ENCODE measurements at regions not wholly inside any gene's neighbourhood (a gene's known extent, or its start where the extent isn't known, plus 50 kb on each side); places are given as distances from the start of the nearest gene placed in this dataset.

GRCh38 chr5:173443971-173444370 lies 115.8 kb upstream of the STC2 start:
- no peaks in the 10 kb centered on the region for H4K20me1 ChIP-seq (ENCODE audit: low read depth)
- H3K9ac ChIP-seq, result no peak overlapping the region
- peaks cover 21% of the 10 kb centered on the region for H3K4me1 ChIP-seq
- peaks cover 8% of the 10 kb centered on the region for H3F3A ChIP-seq (ENCODE audit: low read depth)
- no peak overlapping the region for H3K4me3 Mint-ChIP-seq
- no peak overlapping the region for H3K27ac Mint-ChIP-seq
- no peaks in the 10 kb centered on the region for H3K27me3 ChIP-seq
- H3K4me1 Mint-ChIP-seq, result no peaks in the 10 kb centered on the region
- no peak overlapping the region for H3K27ac ChIP-seq
- H3K36me3 Mint-ChIP-seq, result no peaks in the 10 kb centered on the region
- no peaks in the 10 kb centered on the region for H3K9me3 ChIP-seq (ENCODE audit: low read depth)
- TF ChIP-seq, protein P1, sequence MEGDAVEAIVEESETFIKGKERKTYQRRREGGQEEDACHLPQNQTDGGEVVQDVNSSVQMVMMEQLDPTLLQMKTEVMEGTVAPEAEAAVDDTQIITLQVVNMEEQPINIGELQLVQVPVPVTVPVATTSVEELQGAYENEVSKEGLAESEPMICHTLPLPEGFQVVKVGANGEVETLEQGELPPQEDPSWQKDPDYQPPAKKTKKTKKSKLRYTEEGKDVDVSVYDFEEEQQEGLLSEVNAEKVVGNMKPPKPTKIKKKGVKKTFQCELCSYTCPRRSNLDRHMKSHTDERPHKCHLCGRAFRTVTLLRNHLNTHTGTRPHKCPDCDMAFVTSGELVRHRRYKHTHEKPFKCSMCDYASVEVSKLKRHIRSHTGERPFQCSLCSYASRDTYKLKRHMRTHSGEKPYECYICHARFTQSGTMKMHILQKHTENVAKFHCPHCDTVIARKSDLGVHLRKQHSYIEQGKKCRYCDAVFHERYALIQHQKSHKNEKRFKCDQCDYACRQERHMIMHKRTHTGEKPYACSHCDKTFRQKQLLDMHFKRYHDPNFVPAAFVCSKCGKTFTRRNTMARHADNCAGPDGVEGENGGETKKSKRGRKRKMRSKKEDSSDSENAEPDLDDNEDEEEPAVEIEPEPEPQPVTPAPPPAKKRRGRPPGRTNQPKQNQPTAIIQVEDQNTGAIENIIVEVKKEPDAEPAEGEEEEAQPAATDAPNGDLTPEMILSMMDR (IDR thresholded peaks at IDR 0.05), result no peak
- TF ChIP-seq EZH2phosphoT487 (IDR thresholded peaks at IDR 0.05) (no peak), EZH2 (IDR thresholded peaks at IDR 0.05) (no peak)
- no peak for DNase-seq (ENCODE audit: low spot score)
- no peaks in the 10 kb centered on the region for H3K36me3 ChIP-seq
- no peak overlapping the region for H2AFZ ChIP-seq (replicated peaks)
- H3K4me2 ChIP-seq, result no peak overlapping the region
- H3K4me3 ChIP-seq, result no peak overlapping the region
- H3K9me3 Mint-ChIP-seq, result peaks cover 3% of the 10 kb centered on the region
- H3K27me3 Mint-ChIP-seq (ENCODE audit: insufficient read depth, low read depth), result peaks cover 4% of the 10 kb centered on the region
- H3K79me2 ChIP-seq (ENCODE audit: low read depth), result no peaks in the 10 kb centered on the region

DNA sequence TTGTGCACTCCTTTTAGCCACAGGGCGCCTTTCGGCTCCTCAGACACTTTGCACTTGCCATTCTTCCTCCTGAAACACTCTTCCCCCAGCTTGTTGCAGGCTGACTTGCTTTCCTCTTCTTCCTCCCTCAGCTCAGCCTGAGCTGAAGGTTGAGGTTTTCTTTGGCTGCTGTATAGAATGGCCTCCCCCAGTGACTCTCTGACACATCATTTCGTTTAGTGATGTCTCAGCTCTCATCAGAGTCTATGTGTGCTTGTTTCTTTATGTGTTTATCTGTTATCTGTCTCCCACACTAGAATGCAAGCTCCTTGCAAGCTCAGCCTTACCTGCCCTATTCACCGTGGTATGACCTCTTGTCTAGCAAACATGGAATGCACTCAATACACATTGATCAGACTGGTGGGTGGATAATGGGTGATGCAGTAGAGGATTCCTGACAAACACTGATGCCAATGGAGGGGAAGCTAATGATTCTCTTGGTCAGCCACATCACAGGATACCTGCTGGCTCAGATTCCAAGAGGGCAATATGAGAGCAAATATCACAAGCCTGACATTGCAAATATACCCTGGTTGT lies 112.9 kb upstream of the STC2 start:
- H3K9me3 ChIP-seq (ENCODE audit: low read depth), result no peaks in the 10 kb centered on the region
- no peak overlapping the region for H3K27ac ChIP-seq
- no peaks in the 10 kb centered on the region for H3K79me2 ChIP-seq (ENCODE audit: low read depth)
- H3K4me1 ChIP-seq, result peaks cover 21% of the 10 kb centered on the region
- peaks cover 4% of the 10 kb centered on the region for H3K27me3 Mint-ChIP-seq (ENCODE audit: insufficient read depth, low read depth)
- no peak overlapping the region for H3K4me2 ChIP-seq
- H3K27ac Mint-ChIP-seq, result no peak overlapping the region
- peaks cover 3% of the 10 kb centered on the region for H3K9me3 Mint-ChIP-seq
- H3K27me3 ChIP-seq, result no peaks in the 10 kb centered on the region
- no peak for DNase-seq (ENCODE audit: low spot score)
- no peak overlapping the region for H3K4me3 ChIP-seq
- H2AFZ ChIP-seq (replicated peaks), result peak overlapping the region; percentile 90
- H3K36me3 Mint-ChIP-seq, result no peaks in the 10 kb centered on the region
- TF ChIP-seq EZH2phosphoT487 (IDR thresholded peaks at IDR 0.05) (no peak), EZH2 (IDR thresholded peaks at IDR 0.05) (no peak)
- H4K20me1 ChIP-seq (ENCODE audit: low read depth), result no peaks in the 10 kb centered on the region
- no peaks in the 10 kb centered on the region for H3K36me3 ChIP-seq
- H3K9ac ChIP-seq, result no peak overlapping the region
- H3K4me3 Mint-ChIP-seq, result no peak overlapping the region
- peaks cover 8% of the 10 kb centered on the region for H3F3A ChIP-seq (ENCODE audit: low read depth)
- no peaks in the 10 kb centered on the region for H3K4me1 Mint-ChIP-seq

DNA sequence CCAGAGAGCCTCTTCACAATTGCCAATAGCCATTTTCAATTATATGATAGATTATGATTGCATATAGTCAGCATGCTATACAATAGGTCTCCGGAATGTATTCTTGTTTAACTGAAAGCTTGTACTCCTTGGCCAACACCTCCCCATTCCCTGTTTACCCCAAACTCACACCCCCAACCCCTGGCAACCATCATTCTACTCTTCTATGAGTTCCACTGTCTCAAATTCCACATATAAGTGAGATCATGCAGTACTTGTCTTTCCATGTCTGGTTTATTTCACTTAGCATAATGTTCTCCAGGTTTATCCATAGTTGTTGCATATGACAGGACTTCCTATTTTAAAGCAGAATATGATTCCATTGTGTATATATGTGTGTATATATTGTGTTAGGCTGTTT lies 110.7 kb upstream of the STC2 start:
- Histone ChIP-seq H3K79me2 (ENCODE audit: low read depth) (no peaks in the 10 kb centered on the region), H3K27me3 (no peaks in the 10 kb centered on the region), H3K4me3 (no peak overlapping the region), H3K36me3 (no peaks in the 10 kb centered on the region), H3K27ac (no peak overlapping the region), H3K4me1 (peaks cover 30% of the 10 kb centered on the region), H3K9me3 (ENCODE audit: low read depth) (no peaks in the 10 kb centered on the region), H4K20me1 (ENCODE audit: low read depth) (no peaks in the 10 kb centered on the region), H3F3A (ENCODE audit: low read depth) (peaks cover 8% of the 10 kb centered on the region), H2AFZ (replicated peaks) (no peak overlapping the region), H3K9ac (no peak overlapping the region), H3K4me2 (no peak overlapping the region)
- Mint-ChIP-seq H3K36me3 (no peaks in the 10 kb centered on the region), H3K27ac (no peak overlapping the region), H3K9me3 (peaks cover 5% of the 10 kb centered on the region), H3K4me1 (peaks cover 8% of the 10 kb centered on the region), H3K4me3 (no peak overlapping the region), H3K27me3 (ENCODE audit: insufficient read depth, low read depth) (peaks cover 7% of the 10 kb centered on the region)
- DNase-seq (ENCODE audit: low spot score), result no peak
- TF ChIP-seq EZH2 (IDR thresholded peaks at IDR 0.05) (no peak), EZH2phosphoT487 (IDR thresholded peaks at IDR 0.05) (no peak)
- TF ChIP-seq, protein P1 (IDR thresholded peaks at IDR 0.05), result no peak

- Histone ChIP-seq H3F3A (ENCODE audit: low read depth) (no peaks in the 10 kb centered on the region), H2AFZ (replicated peaks) (peak overlapping the region; percentile 82), H3K4me2 (no peak overlapping the region), H3K4me1 (peaks cover 9% of the 10 kb centered on the region), H3K79me2 (ENCODE audit: low read depth) (no peaks in the 10 kb centered on the region), H3K9me3 (ENCODE audit: low read depth) (no peaks in the 10 kb centered on the region), H3K27ac (no peak overlapping the region), H3K27me3 (no peaks in the 10 kb centered on the region), H3K4me3 (no peak overlapping the region), H3K9ac (no peak overlapping the region), H4K20me1 (ENCODE audit: low read depth) (no peaks in the 10 kb centered on the region), H3K36me3 (no peaks in the 10 kb centered on the region)
- Mint-ChIP-seq H3K4me1 (peaks cover 8% of the 10 kb centered on the region), H3K36me3 (no peaks in the 10 kb centered on the region), H3K4me3 (no peak overlapping the region), H3K9me3 (peaks cover 4% of the 10 kb centered on the region), H3K27me3 (ENCODE audit: insufficient read depth, low read depth) (peaks cover 7% of the 10 kb centered on the region), H3K27ac (no peak overlapping the region)
- DNase-seq (ENCODE audit: low spot score), result peak; percentile 22
- TF ChIP-seq, protein P1 (IDR thresholded peaks at IDR 0.05), result no peak
- TF ChIP-seq EZH2 (IDR thresholded peaks at IDR 0.05), result no peak
- no peak for TF ChIP-seq EZH2phosphoT487 (IDR thresholded peaks at IDR 0.05)
These were observed 107.2 kb upstream of the STC2 start for GRCh38 chr5:173435447-173435846.

Data from neural progenitor cell (in vitro differentiated cells).